Transverse colon (tissue), 4 donors: ENCODE measurements at regions not wholly inside any gene's neighbourhood (a gene's known extent, or its start where the extent isn't known, plus 50 kb on each side); places are given as distances from the start of the nearest gene placed in this dataset.

ENCODE experiments used
- DNase-seq: peaks from one replicate; pipeline ENCODE4 v3.0.0-alpha.2; 2019
- H3K27ac ChIP-seq, 4 donors: fragments of 200-600 bp; sonication (generic); 2 replicates each; pipeline ENCODE4 v1.5.1; 2016 to 2018; ENCODE audit warnings: inconsistent platforms in 4 of 4
- H3K27me3 ChIP-seq: fragments of 200-600 bp; sonication (generic); 2 replicates; pipeline ENCODE4 v1.5.1; 2017; ENCODE audit warnings: inconsistent platforms
- H3K36me3 ChIP-seq, 4 donors: fragments of 200-600 bp; sonication (generic); 2 replicates each; pipeline ENCODE4 v1.5.1; 2017 to 2019; ENCODE audit warnings: inconsistent platforms in 4 of 4
- H3K4me1 ChIP-seq, 4 donors: fragments of 200-600 bp; sonication (generic); 2 replicates each; pipeline ENCODE4 v1.5.1; 2017 to 2020; ENCODE audit warnings: inconsistent platforms in 4 of 4
- H3K4me3 ChIP-seq, 4 donors: fragments of 200-600 bp; sonication (generic); 1 replicate in 1 of 4; 2 replicates in 3 of 4; pipeline versions ENCODE4 v1.5.1 to v1.6.1; 2017 to 2019; ENCODE audit warnings: inconsistent platforms in 4 of 4
- H3K9me3 ChIP-seq, 2 donors: fragments of 200-600 bp; sonication (generic); 2 replicates each; pipeline ENCODE4 v1.5.1; 2017 to 2019; ENCODE audit warnings: inconsistent platforms in 2 of 2
- CTCF ChIP-seq, 5 experiments: fragments of 200-600 bp in 3 of 5; fragments of 450-650 bp in 2 of 5; sonication (generic) in 3 of 5; IDR thresholded peaks; 1 replicate in 2 of 5; 2 replicates in 3 of 5; pipeline ENCODE4 v1.5.1; 2016 to 2017; ENCODE audit warnings: antibody characterized with exemption in 5 of 5, inconsistent platforms in 3 of 5, mild to moderate bottlenecking in 2 of 5, moderate library complexity in 1 of 5
- EP300 ChIP-seq: sonication (generic); formaldehyde crosslinking; IDR thresholded peaks from one replicate; pipeline ENCODE4 v1.6.1; 2017; ENCODE audit warnings: antibody characterized with exemption, low read depth
- POLR2A ChIP-seq: fragments of 450-650 bp; IDR thresholded peaks from one replicate; pipeline ENCODE4 v1.6.1; 2016; ENCODE audit warnings: antibody characterized with exemption, mild to moderate bottlenecking, moderate library complexity
- POLR2AphosphoS5 ChIP-seq, 3 donors: sonication (generic); formaldehyde crosslinking; IDR thresholded peaks; one replicate each; pipeline ENCODE4 v1.6.1; 2016; ENCODE audit warnings: antibody characterized with exemption in 3 of 3
- WGBS, 2 donors: methylation state at CpG; one replicate each; pipeline ENCODE4 v1.1.5; 2018; ENCODE audit warnings: low coverage in 1 of 2; 5-methylcytosine and 5-hydroxymethylcytosine counted together
- in situ Hi-C, 4 donors: fragments of 200-750 bp; cut with MboI; loops; one replicate each; pipeline versions ENCODE4 v1.15.0 to v1.15.1; 2017; ENCODE audit warnings: low sequenced_read_pairs in 3 of 4, low pct_ligation_motif_present in 1 of 4, low pct_unique_long_range_greater_than_20kb in 1 of 4
- intact Hi-C: fragments of 100-400 bp; cut with DNase I; formaldehyde crosslinking; loops from one replicate; pipeline ENCODE4 v1.15.1; 2023; ENCODE audit warnings: low total_unique reads

- Histone ChIP-seq H3K27me3 (no peaks in the 10 kb centered on the region), H3K27ac (no peak overlapping the region), H3K4me3 (no peak overlapping the region), H3K4me1 (no peaks in the 10 kb centered on the region), H3K9me3 (peaks cover 0 to 3% of the 10 kb centered on the region in 2 donors), H3K36me3 (no peaks in the 10 kb centered on the region)
- no peak for DNase-seq
- intact Hi-C loops, result no loop called here
- in situ Hi-C loops, result no loop called here
- TF ChIP-seq POLR2A (no peak), CTCF (IDR thresholded peaks at IDR 0.05) (no peak), EP300 (no peak), POLR2AphosphoS5 (IDR thresholded peaks at IDR 0.05) (no peak)
- 82 to 90% methylated on average over 4 to 5 of the region's 5 CpGs for WGBS, 2 donors
Measured at GRCh38 chr10:36578306-36578705, 547.1 kb upstream of the ANKRD30A start.

GRCh38 chr10:36577126-36577525 is 548.3 kb upstream of the ANKRD30A start:
- H3K4me1 ChIP-seq, result no peaks in the 10 kb centered on the region
- no peak for DNase-seq
- intact Hi-C loops (no loop called here), in situ Hi-C loops (no loop called here)
- H3K9me3 ChIP-seq, result peaks cover 0 to 3% of the 10 kb centered on the region in 2 donors
- no peaks in the 10 kb centered on the region for H3K27me3 ChIP-seq
- H3K4me3 ChIP-seq, result no peak overlapping the region
- H3K27ac ChIP-seq, result no peak overlapping the region
- WGBS, 2 donors, result 57 to 75% methylated on average over 1 of the region's 1 CpG
- no peaks in the 10 kb centered on the region for H3K36me3 ChIP-seq
- TF ChIP-seq POLR2AphosphoS5 (IDR thresholded peaks at IDR 0.05), result no peak
- TF ChIP-seq CTCF (IDR thresholded peaks at IDR 0.05), result no peak
- TF ChIP-seq EP300, result no peak
- TF ChIP-seq POLR2A, result no peak

GRCh38 chr10:36574207-36574606 is 551.2 kb upstream of the ANKRD30A start:
- Histone ChIP-seq H3K27ac (no peak overlapping the region), H3K9me3 (peaks cover 0 to 3% of the 10 kb centered on the region in 2 donors), H3K36me3 (no peaks in the 10 kb centered on the region), H3K4me1 (no peaks in the 10 kb centered on the region), H3K27me3 (no peaks in the 10 kb centered on the region), H3K4me3 (no peak overlapping the region)
- TF ChIP-seq POLR2AphosphoS5 (IDR thresholded peaks at IDR 0.05) (no peak), CTCF (IDR thresholded peaks at IDR 0.05) (no peak), POLR2A (no peak), EP300 (no peak)
- intact Hi-C loops, result no loop called here
- in situ Hi-C loops, result no loop called here
- DNase-seq, result no peak

DNA sequence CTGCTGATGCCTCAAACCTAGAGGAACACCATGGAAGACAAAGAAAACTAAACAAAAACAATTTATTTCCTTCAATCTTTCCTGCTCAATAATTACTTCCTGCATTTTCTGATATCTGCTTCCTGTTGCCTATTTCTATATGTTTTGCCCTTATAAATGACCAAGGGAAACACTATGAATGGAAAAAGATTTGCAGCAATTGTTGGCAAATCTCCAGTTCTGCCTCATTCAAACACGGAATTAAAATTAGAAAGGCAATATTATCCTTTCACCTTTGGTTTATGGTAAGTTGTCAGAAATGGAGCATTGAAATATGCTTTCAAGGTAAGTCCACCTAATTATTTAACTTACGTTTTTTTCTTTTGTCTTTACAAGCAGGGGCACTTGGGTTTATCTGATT is 552.2 kb upstream of the ANKRD30A start:
- in situ Hi-C loops, result no loop called here
- TF ChIP-seq CTCF (IDR thresholded peaks at IDR 0.05), result no peak
- no peak for TF ChIP-seq EP300
- no peak for TF ChIP-seq POLR2AphosphoS5 (IDR thresholded peaks at IDR 0.05)
- H3K9me3 ChIP-seq, result peaks cover 0 to 3% of the 10 kb centered on the region in 2 donors

More for the DNA sequence above, 552.2 kb upstream of the ANKRD30A start:
- no peak overlapping the region for H3K27ac ChIP-seq
- H3K4me1 ChIP-seq, result no peaks in the 10 kb centered on the region
- H3K27me3 ChIP-seq, result no peaks in the 10 kb centered on the region
- intact Hi-C loops, result no loop called here
- no peak overlapping the region for H3K4me3 ChIP-seq
- WGBS, 2 donors, result 46 to 63% methylated on average over 2 of the region's 2 CpGs
- DNase-seq, result no peak
- no peaks in the 10 kb centered on the region for H3K36me3 ChIP-seq
